Activated CD8-positive, alpha-beta memory T cell treated with anti-CD3 and anti-CD28 coated beads, Interleukin-2, amount 10 ng/mL, durations not matched to agents 7 days and 5 days (primary cell): ENCODE measurements at regions not wholly inside any gene's neighbourhood (a gene's known extent, or its start where the extent isn't known, plus 50 kb on each side); places are given as distances from the start of the nearest gene placed in this dataset.

Source experiments
- ATAC-seq: fragments of 150-1000 bp; cut with Tn5 transposase; one replicate; pipeline ENCODE4 v1.10.0; 2021; ENCODE audit warnings: moderate library complexity
- CTCF ChIA-PET: fragments of 350-600 bp; sonication (Branson Sonifier 250); formaldehyde crosslinking; loops from one replicate; lab custom pipeline; 2021; ENCODE audit warnings: antibody characterized with exemption; lab: Charles Lee
- DNase-seq: peaks from one replicate; pipeline ENCODE4 v3.0.0-alpha.2; 2020
- H3K27ac Mint-ChIP-seq: one replicate; pipeline ENCODE4 v1.8.0; 2021; ENCODE audit warnings: mild to moderate bottlenecking, mixed read lengths
- H3K27me3 Mint-ChIP-seq: one replicate; pipeline ENCODE4 v1.8.0; 2021; ENCODE audit warnings: mixed read lengths
- H3K36me3 Mint-ChIP-seq: one replicate; pipeline ENCODE4 v1.8.0; 2021; ENCODE audit warnings: mild to moderate bottlenecking, mixed read lengths
- H3K4me1 Mint-ChIP-seq: one replicate; pipeline ENCODE4 v1.8.0; 2021; ENCODE audit warnings: mixed read lengths
- H3K4me3 Mint-ChIP-seq: one replicate; pipeline ENCODE4 v1.8.0; 2021; ENCODE audit warnings: mild to moderate bottlenecking, moderate library complexity, mixed read lengths
- H3K9me3 Mint-ChIP-seq: one replicate; pipeline ENCODE4 v1.8.0; 2022; ENCODE audit warnings: low read depth, mixed read lengths

DNA sequence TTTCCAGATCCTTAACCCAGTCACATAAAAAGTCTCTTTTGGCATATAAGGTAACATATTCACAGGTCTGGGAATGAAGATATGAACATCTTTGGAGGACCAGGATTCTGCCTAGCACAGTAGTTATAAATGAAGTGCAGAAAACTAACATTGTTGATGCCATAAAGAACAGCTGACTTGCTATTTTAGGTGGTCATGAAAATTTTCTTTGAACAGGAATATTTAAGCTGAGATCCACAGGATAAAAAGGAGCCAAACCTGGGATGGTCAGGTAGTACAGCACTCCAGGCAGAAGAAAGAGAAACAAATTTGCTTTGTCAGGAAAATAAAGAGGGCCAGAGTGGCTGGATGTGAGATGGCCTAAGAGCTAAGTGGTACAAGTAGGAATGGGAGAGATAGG is 80.0 kb downstream of the CENPW start:
- Mint-ChIP-seq H3K4me3 (no peak overlapping the region), H3K36me3 (no peaks in the 10 kb centered on the region), H3K4me1 (no peaks in the 10 kb centered on the region), H3K9me3 (no peaks in the 10 kb centered on the region), H3K27me3 (no peaks in the 10 kb centered on the region), H3K27ac (no peak overlapping the region)
- DNase-seq = no peak
- ATAC-seq = no peak
- CTCF ChIA-PET = no interaction called here

DNA sequence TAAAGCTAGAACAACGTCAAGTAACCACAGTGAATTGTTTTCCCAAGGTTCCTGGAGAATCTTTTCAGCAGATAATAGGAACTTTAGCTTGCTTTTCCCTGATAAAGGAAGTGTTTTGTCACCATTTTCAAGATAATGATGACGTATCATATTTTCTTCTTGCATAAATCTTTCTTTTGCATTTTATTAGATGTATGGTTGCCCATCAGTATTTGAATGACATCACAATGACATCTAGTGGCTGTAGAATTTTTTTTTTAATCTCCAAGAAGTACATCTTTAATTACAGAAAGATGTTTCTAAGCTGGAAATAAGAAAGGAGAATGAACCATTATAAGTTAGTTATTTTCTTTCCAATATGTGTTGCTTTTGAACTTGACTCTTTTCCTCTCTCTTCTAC is 83.0 kb downstream of the CENPW start:
- no peak overlapping the region for H3K27ac Mint-ChIP-seq
- CTCF ChIA-PET = interaction anchor here (1.0 to 1.6 kb wide), 2 partner anchors 14 to 246 kb away, joined by 3 read pairs; no protein-coding TSS in a partner anchor
- H3K4me3 Mint-ChIP-seq = no peak overlapping the region
- no peaks in the 10 kb centered on the region for H3K36me3 Mint-ChIP-seq
- no peak for ATAC-seq
- H3K4me1 Mint-ChIP-seq = no peaks in the 10 kb centered on the region
- no peak for DNase-seq
- H3K9me3 Mint-ChIP-seq = no peaks in the 10 kb centered on the region
- peaks cover 2% of the 10 kb centered on the region for H3K27me3 Mint-ChIP-seq

DNA sequence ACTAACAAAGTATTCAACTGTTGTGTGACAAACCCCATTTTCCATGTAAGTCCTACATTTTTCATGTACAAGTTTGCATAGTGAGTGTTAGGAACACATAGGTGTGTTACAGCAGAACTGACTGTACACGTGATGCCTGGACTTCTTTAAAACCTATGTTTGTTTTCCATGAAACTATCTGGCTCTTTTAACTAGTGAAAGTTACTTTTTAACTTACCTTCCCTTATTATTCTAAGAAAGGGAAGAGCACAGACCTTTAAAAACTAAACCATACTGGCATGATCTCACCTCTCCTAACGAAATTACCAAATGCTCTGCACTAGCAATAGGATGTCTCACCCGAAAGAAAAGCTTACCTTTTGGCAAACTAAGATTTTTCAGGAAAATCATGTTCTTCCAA is 87.8 kb downstream of the CENPW start:
- CTCF ChIA-PET = no interaction called here
- Mint-ChIP-seq H3K27me3 (peaks cover 3% of the 10 kb centered on the region), H3K27ac (no peak overlapping the region), H3K36me3 (no peaks in the 10 kb centered on the region), H3K4me1 (no peaks in the 10 kb centered on the region), H3K9me3 (no peaks in the 10 kb centered on the region), H3K4me3 (no peak overlapping the region)
- DNase-seq = no peak
- no peak for ATAC-seq

DNA sequence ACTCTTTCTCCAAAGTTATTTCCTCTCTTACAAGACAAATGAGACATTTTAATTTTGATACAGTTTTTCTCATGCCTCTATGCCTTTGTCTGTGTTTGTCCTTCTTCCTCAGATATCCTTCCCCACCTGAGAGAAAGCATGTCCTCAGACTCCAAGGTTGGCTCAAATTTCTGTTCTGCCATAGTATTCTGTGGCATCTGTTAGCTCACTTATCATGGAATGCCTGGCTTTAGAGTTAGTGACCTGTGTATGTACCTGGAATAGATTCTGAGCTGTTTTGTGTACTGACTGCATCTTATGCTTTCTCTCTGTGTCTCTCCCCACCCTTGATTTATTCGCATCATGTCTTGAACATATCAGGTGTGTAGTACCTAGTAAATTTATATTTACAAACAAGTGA is 90.0 kb downstream of the CENPW start:
- H3K9me3 Mint-ChIP-seq = no peaks in the 10 kb centered on the region
- ATAC-seq (no peak), DNase-seq (no peak)
- CTCF ChIA-PET = no interaction called here
- no peak overlapping the region for H3K4me3 Mint-ChIP-seq
- H3K36me3 Mint-ChIP-seq = no peaks in the 10 kb centered on the region
- no peaks in the 10 kb centered on the region for H3K4me1 Mint-ChIP-seq
- no peak overlapping the region for H3K27ac Mint-ChIP-seq
- H3K27me3 Mint-ChIP-seq = peaks cover 3% of the 10 kb centered on the region

DNA sequence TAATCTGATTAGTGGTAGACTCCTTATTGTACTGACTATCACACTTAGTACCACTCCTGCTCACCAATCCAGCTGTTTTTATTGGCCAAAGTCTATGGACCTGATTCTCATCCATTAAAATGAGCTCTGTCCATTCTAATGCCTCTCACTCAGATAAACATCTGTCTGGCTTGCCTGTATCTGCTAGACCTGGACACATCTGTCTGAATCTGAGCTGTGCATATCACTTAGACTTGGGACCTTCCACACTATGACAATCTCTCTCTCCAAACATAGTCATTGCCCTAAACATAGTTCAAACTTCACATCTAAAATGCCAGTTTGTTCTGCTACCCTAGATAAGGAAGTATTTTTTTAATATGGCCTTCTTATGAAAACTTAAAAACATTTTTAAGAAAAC is 92.6 kb downstream of the CENPW start:
- CTCF ChIA-PET = no interaction called here
- H3K36me3 Mint-ChIP-seq = no peaks in the 10 kb centered on the region
- peaks cover 3% of the 10 kb centered on the region for H3K27me3 Mint-ChIP-seq
- no peaks in the 10 kb centered on the region for H3K9me3 Mint-ChIP-seq
- no peak overlapping the region for H3K4me3 Mint-ChIP-seq
- H3K4me1 Mint-ChIP-seq = no peaks in the 10 kb centered on the region
- H3K27ac Mint-ChIP-seq = no peak overlapping the region
- no peak for ATAC-seq
- DNase-seq = no peak

DNA sequence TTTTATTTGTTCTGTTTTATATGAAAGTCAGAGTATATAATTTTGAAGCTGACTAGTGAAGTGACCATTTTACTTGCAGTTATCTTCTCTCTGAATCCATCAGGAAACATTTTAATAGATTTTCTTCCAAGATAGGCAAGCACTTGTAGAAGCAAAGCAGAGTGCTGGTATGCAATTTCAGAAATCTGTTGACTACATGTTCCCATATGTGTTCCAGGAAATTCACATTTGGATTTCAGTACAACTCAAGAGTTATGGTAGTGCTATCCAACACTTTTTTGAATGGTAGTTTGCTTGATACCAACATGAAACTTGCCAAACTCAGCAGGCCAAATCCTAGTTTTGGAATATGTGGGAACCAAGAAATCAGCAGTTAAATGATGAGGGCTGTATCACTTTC is 94.0 kb downstream of the CENPW start:
- Mint-ChIP-seq H3K27me3 (no peaks in the 10 kb centered on the region), H3K4me1 (no peaks in the 10 kb centered on the region), H3K36me3 (no peaks in the 10 kb centered on the region), H3K4me3 (no peak overlapping the region), H3K27ac (no peak overlapping the region), H3K9me3 (no peaks in the 10 kb centered on the region)
- ATAC-seq = no peak
- no peak for DNase-seq
- CTCF ChIA-PET = no interaction called here

DNA sequence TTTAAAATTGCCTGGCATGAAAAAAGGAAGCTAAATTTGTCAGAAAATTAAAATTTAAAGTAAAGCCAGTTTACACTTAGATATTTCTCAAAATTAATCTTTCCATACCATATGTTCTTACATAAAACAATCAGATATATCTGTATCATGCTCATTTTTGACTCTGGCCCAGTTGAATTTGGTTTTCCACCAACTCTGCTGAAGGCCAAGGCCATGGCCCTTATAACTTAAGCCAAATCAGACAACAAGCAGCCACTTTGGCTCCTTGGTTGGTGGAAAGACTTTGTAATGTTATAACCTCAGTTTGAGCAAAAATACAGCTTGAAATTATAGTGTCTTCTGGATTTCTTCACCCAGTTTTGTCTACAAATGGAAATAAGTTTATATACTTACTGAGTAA is 97.3 kb downstream of the CENPW start:
- CTCF ChIA-PET = interaction anchor here (0.9 kb wide), 1 partner anchor 14 kb away, joined by 3 read pairs; no protein-coding TSS in a partner anchor
- no peak for ATAC-seq

DNA sequence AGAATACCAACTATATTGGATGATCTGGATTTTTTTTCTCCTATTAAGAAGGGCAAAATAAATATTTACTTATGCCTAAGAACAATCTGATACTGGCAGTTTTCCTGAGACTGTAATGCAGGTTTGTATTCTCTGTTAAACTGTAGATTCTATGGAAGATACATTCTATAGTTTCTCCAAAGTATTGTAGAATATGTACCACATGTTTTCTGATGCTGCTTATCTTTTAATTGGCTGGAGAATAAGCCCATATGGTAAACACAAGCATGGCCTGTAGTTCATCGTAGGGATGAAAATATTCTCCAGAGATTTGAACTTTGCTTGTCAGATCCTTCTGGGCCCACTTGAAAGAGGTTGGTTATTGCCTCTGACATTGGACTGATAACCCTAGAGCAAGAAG is 99.1 kb downstream of the CENPW start:
- CTCF ChIA-PET = no interaction called here
- Mint-ChIP-seq H3K4me3 (no peak overlapping the region), H3K4me1 (no peaks in the 10 kb centered on the region), H3K27me3 (no peaks in the 10 kb centered on the region), H3K36me3 (no peaks in the 10 kb centered on the region), H3K27ac (no peak overlapping the region), H3K9me3 (no peaks in the 10 kb centered on the region)
- no peak for ATAC-seq
- no peak for DNase-seq

More for the DNA sequence above, 97.3 kb downstream of the CENPW start:
- no peaks in the 10 kb centered on the region for H3K27me3 Mint-ChIP-seq
- H3K36me3 Mint-ChIP-seq = no peaks in the 10 kb centered on the region
- H3K4me1 Mint-ChIP-seq = no peaks in the 10 kb centered on the region
- no peaks in the 10 kb centered on the region for H3K9me3 Mint-ChIP-seq
- DNase-seq = no peak
- H3K4me3 Mint-ChIP-seq = no peak overlapping the region
- H3K27ac Mint-ChIP-seq = no peak overlapping the region

DNA sequence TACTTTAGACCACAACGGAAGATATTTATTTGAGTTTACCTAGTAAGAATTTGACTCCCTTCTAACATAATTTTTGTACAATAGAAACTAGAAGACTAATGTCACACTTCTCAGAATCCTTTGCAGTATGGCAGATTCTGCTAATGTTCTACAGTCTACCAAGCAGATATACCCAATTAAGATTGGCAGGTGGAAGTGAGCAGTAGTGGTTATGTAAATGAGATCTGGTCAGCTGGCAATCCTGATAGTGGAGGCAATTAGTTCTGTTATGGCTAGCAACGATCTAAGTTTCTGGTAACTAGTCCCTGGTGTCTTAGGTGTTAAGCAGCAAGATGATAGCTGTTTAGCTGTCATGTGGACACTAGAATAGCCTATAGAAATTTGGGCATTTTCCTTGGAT is 101.0 kb downstream of the CENPW start:
- Mint-ChIP-seq H3K36me3 (no peaks in the 10 kb centered on the region), H3K9me3 (no peaks in the 10 kb centered on the region), H3K27me3 (peaks cover 6% of the 10 kb centered on the region), H3K4me3 (no peak overlapping the region), H3K4me1 (no peaks in the 10 kb centered on the region), H3K27ac (no peak overlapping the region)
- ATAC-seq (no peak), DNase-seq (no peak)
- CTCF ChIA-PET = no interaction called here

DNA sequence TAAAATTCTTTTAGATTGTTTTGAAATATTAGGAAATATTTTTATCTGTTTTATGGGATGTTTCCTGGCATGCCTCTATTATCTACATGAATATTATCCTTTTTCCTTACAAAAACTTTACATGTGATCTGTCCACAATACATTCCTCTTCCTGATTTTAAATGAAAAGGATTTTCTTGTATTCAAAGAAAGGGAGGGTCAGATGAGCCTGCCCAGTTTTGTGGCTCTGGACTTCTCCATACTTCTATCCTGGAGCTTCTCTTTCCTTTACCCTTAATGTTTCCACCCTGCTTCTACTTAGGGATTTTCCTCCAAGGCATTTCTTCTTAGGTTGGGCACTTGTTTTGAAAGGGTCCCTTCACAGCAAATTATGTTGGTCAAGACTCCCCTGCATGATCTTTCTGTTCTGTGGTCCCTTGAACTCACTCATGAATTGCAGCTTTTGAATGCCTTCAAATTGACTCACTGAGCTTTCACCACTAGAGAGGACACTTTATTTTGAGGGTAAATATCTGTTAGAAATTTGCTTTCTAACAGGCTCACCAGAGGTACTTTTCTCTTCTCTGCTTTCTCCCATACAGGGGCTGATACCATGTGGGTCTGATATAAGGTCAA is 104.9 kb downstream of the CENPW start:
- ATAC-seq (no peak), DNase-seq (no peak)
- no peak overlapping the region for H3K27ac Mint-ChIP-seq
- no peaks in the 10 kb centered on the region for H3K9me3 Mint-ChIP-seq
- H3K4me1 Mint-ChIP-seq = no peaks in the 10 kb centered on the region
- no peaks in the 10 kb centered on the region for H3K36me3 Mint-ChIP-seq
- CTCF ChIA-PET = no interaction called here
- H3K4me3 Mint-ChIP-seq = no peak overlapping the region
- H3K27me3 Mint-ChIP-seq = peaks cover 6% of the 10 kb centered on the region

DNA sequence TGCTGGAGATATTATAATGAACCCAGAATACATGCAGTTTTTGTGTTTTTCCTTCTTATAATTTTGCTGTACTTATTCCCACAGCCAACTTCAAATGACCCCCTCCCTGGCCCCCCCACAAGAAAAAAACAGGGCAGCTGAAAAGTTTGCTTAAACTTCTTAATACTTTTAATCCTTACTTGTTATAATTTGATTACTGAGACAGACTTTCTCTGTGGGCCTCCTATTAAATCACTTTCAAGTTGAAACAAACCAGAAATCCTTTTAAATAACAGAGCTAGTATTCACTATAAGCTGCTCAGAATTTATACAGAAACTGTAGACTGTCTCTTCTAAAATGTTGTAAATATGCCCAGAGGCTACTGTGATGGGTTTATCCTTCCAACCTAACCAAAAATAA is 106.3 kb downstream of the CENPW start:
- CTCF ChIA-PET = no interaction called here
- H3K27me3 Mint-ChIP-seq = peaks cover 6% of the 10 kb centered on the region
- ATAC-seq = no peak
- H3K27ac Mint-ChIP-seq = no peak overlapping the region
- H3K36me3 Mint-ChIP-seq = no peaks in the 10 kb centered on the region
- no peaks in the 10 kb centered on the region for H3K9me3 Mint-ChIP-seq
- H3K4me1 Mint-ChIP-seq = no peaks in the 10 kb centered on the region
- no peak overlapping the region for H3K4me3 Mint-ChIP-seq
- DNase-seq = no peak

DNA sequence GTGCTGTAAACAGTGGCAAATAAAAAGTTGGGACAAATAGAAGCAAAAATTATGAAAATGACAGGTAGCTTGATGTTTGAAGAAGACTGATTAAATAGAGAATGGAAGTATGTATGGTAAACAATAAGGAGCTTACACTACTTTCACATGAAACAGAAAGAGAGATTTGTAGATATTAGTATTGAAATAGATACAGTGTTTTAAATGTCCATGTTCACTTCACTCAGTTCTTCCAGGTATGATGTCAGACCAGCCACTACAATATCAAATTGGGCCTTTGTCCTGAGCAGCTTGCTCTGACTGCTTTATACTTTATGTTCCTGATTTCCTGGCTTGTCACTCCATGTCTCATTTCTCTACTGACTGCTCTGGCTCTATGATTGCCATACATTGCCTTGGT is 107.5 kb downstream of the CENPW start:
- no peak for DNase-seq
- CTCF ChIA-PET = no interaction called here
- H3K4me1 Mint-ChIP-seq = no peaks in the 10 kb centered on the region

DNA sequence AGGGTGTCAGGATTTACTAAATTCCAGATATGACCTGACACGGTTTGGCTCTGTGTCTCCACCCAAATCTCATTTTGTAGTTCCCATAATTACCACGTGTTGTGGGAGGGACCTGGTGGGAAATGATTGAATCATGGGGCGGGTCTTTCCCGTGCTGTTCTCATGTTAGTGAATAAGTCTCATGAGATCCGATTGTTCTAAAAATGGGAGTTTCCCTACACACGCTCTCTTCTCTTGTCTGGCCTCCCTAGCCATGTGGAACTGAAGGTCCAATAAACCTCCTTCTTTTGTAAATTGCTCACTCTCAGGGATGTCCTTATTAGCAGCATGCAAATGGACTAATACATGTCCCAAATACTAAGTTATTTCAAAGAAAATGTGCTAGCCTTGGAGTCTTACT is 121.1 kb downstream of the CENPW start:
- Mint-ChIP-seq H3K9me3 (no peaks in the 10 kb centered on the region), H3K4me3 (no peak overlapping the region), H3K27me3 (no peaks in the 10 kb centered on the region), H3K4me1 (no peaks in the 10 kb centered on the region), H3K36me3 (no peaks in the 10 kb centered on the region), H3K27ac (no peak overlapping the region)
- CTCF ChIA-PET = no interaction called here
- ATAC-seq (no peak), DNase-seq (no peak)

More for the DNA sequence above, 107.5 kb downstream of the CENPW start:
- H3K27me3 Mint-ChIP-seq = peaks cover 6% of the 10 kb centered on the region
- no peak overlapping the region for H3K4me3 Mint-ChIP-seq
- no peaks in the 10 kb centered on the region for H3K9me3 Mint-ChIP-seq
- ATAC-seq = no peak
- H3K27ac Mint-ChIP-seq = no peak overlapping the region
- H3K36me3 Mint-ChIP-seq = no peaks in the 10 kb centered on the region

DNA sequence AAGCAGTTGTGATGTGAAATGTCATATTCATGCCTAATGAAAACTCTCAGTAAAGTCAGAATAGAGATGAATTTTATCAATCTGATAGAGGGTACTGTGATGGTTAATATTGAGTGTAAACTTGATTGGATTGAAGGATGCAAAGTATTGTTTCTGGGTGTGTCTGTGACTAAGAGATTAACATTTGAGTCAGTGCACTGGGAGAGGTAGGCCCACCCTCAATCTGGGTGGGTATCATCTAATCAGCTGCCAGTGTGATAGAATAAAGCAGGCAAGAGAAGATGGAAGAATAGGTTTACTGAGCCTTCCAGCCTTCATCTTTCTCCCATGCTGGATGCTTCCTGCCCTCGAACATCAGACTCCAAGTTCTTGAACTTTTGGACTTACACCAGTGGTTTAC is 124.3 kb downstream of the CENPW start:
- Mint-ChIP-seq H3K27me3 (no peaks in the 10 kb centered on the region), H3K36me3 (no peaks in the 10 kb centered on the region), H3K4me3 (no peak overlapping the region), H3K4me1 (no peaks in the 10 kb centered on the region), H3K9me3 (no peaks in the 10 kb centered on the region), H3K27ac (no peak overlapping the region)
- ATAC-seq = no peak
- CTCF ChIA-PET = interaction anchor here (1.5 kb wide), 1 partner anchor 13 kb away, joined by 3 read pairs; no protein-coding TSS in a partner anchor
- no peak for DNase-seq

DNA sequence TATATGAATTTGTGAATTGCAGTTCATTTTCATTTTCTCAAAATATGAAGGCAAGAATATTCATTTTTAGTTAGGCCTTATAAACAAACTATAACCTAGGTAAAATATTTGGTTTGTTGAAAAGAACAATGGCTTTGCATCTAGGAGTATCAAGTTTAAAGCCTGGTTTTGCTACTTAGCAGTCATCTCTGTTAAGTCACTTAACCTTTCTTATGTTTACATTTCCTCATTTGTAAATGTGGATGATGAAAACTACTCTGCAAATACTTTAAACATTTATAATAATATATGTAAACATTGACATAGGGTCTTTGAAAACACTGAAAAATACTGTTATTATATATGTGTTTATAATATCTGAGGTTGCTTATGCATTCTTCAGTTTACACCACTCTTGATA is 135.5 kb downstream of the CENPW start:
- ATAC-seq (no peak), DNase-seq (no peak)
- Mint-ChIP-seq H3K4me3 (no peak overlapping the region), H3K27me3 (no peaks in the 10 kb centered on the region), H3K27ac (no peak overlapping the region), H3K9me3 (no peaks in the 10 kb centered on the region), H3K36me3 (no peaks in the 10 kb centered on the region), H3K4me1 (no peaks in the 10 kb centered on the region)
- CTCF ChIA-PET = no interaction called here
